Ammon's horn (tissue), 1 donor: ENCODE measurements at regions not wholly inside any gene's neighbourhood (a gene's known extent, or its start where the extent isn't known, plus 50 kb on each side); places are given as distances from the start of the nearest gene placed in this dataset.

Experiments used
- DNase-seq: peaks from one replicate; pipeline ENCODE4 v3.0.0-alpha.2; 2016; ENCODE audit warnings: low spot score

DNA sequence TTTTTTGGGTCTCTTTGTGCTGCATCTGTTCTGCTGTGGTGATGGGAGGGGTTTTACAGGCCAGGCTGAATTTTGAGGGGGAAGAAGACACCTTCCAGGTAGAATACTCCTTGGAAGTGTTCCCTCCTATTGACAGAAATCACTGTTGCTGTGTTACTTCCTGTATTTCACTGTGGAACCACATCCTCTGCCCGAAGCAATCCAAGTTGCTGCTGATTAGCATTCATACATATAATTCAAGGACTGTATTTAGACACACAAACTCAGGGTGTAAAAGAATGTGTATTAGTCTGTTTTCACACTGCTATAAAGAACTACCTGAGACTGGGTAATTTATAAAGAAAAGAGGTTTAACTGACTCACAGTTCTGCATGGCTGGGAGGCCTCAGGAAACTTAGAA is 50.6 kb upstream of the TMEM244 start:
- no peak for DNase-seq
